GM18909 (cell line): ENCODE measurements at regions not wholly inside any gene's neighbourhood (a gene's known extent, or its start where the extent isn't known, plus 50 kb on each side); places are given as distances from the start of the nearest gene placed in this dataset.

Experiments
- ATAC-seq: cut with Tn5 transposase; IDR thresholded peaks from one replicate; pipeline ENCODE4 v1.9.1; 2021; ENCODE audit warnings: mild to moderate bottlenecking; ENCODE audit not compliant: unreplicated experiment, poor library complexity

DNA sequence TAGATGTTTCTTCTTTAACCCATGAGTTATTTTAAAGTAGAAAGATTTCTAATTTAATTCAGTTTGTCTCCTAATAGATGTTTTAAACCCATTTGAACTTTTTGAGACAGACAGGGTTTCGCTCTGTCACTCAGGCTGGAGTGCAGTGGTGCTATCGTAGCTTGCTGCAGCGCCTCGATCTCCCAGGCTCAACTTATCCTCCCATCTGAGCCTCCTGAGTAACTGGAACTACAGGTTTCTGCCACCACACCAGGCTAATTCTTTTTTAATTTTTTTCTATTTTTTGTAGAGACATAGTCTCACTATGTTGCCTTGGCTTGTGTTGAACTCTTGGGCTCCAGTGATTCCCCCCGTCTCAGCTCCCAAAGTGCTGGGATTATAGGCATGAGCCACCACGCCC, 53.0 kb upstream of the RAB18 start:
- ATAC-seq = no peak

DNA sequence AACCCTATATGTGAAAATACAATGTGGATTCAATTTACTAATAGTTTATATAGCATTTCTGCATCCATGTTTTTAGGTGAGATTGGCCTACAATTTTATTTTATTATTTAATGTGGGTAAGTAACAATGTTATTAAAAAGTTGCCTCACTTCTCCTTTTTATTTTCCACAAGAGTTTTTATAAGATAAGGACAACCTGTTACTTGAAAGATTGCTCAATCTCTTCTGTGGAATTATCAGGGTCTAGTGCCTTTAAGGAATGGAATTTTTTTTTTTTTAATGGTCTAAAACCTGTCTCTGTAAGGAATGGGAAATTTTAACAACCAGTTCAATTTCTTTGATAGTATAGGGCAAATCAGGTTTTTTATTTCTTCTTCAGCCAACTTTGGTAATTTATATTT, 53.9 kb upstream of the RAB18 start:
- ATAC-seq = no peak

DNA sequence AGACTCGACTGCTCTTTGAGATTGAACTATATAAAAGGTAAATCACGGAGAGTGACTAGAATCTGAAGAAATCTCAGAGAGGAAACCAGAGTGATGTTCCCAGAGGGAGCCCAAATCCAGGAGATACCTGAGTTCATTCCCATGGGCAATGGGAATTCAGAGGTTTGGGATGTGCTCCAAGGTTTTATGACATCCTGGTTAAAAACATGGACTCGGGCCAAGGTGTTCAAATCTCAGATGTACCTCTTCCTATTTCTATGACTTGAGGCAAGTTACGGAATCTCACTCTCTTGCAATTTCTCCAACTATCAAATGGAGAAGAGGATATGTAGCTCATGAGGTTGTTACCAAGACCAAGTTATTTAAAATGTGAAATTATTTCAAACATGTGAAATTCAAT, 54.5 kb upstream of the RAB18 start:
- ATAC-seq = no peak

DNA sequence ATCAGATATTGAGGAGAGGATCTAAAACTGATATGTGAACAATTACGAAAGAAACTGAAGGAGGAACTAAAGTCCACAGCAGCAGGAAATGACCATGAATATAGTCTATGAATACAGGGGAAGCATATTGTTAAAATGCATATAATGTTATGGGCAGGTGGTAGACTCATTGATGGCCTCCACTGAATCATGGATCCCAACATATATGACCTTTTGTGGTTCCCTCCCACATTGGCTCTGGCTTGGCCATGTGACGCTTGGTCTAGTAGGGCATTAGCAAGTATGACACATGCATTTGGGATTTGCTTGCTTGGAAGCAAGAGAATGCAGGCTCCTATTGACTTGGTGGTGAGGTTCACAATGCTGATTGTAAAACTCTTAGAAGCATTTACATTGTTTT, 55.2 kb upstream of the RAB18 start:
- ATAC-seq = no peak

DNA sequence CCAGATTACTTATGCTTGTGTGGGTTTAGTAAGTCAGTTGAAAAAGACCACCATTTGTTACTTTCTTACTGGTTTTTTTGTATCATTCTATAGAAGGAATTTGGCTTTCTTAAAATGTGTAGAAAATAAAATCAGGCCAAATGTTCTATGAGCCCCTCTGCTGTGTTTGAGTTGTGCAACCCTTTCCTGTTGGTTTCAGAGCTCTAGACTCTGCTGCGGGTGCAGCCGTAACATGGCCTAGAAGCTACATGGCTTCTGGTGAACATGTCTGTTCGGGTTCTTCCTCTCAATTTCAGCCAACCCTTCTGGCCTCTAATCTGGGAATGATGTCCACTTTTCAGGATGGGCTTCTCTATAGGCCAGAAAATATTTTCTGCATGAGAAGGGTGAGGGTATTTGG, 56.6 kb upstream of the RAB18 start:
- no peak for ATAC-seq

GRCh38 chr10:27446091-27446918, 57.8 kb upstream of the RAB18 start:
- no peak for ATAC-seq

GRCh38 chr10:27445070-27445469, 59.0 kb upstream of the RAB18 start:
- ATAC-seq = no peak

DNA sequence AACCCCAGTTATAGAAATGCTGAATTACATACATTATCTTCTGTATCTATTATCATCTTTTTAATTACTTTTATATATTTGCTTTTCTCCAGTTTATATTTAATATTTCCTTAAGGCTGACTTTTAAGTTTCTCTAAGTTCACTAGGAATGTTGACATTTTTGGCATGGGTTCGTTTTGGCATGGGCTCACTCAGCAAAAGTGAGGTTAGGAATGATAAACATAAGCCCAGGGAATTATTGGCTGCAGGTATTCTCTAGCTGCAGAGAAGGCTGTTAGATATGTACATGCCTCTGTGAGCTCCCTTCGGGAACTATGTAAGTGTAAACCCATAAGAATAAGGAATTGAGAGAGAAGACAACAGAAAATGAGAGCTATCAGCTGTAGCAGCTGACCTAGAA, 63.6 kb upstream of the RAB18 start:
- ATAC-seq = no peak

DNA sequence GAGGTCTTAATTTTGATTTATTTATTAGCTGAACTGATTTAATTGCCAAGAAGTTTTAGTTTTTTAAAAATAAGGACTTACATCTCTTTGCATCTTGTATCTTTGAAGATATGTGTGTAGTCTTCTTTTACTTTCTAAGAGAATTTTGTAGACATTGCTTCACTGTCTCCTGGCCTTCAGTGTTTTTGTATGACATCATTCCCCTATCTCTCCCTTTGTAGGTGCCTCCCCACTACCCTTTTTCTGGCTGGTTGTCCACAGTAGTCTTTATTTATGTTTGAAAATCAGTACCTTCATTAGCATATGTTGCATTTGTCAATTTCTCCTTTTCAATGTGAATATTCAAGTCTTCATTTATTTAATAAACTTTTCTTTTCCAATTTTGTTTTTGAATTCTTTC, 64.1 kb upstream of the RAB18 start:
- ATAC-seq = no peak

DNA sequence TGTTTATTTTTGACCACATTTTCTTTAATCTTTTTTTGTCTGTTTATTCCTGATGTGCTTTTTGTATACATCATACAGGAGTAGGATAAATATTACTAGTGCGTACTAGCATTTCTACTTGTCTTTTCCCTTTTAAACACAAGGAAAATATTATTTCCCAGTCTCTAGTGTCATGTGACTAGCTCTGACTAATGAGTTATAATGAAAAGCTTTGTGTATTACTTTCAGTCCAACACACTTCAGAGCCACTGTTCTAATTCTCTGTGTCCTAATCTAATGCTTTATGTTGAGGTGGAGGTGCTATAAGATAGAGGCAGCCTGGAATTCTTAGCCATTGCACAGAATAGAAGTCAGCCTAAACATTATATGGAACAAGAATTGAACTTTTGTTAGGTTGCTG, 65.0 kb upstream of the RAB18 start:
- ATAC-seq = no peak

DNA sequence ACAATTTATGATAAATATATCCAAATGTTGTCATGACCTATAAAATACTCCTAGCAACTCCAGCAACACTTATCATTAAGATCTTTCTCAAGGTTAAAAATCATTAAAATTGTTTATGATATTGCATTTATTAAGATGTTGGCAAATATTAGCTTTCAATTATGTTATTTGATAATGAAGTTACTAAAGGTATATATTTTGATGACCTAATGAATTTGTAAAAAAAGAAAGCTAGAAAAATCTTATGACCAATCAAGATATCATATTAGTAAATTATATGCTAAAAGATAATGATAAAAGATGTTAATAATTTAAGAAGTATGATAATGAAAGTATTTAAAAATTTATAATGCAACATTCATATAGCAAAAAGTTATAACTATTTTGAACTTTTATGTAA, 66.3 kb upstream of the RAB18 start:
- ATAC-seq = no peak

GRCh38 chr10:27436710-27437109, 67.4 kb upstream of the RAB18 start:
- no peak for ATAC-seq

- ATAC-seq = no peak
Measured at GRCh38 chr10:27433976-27434375, 70.1 kb upstream of the RAB18 start.

GRCh38 chr10:27426948-27427467, 77.1 kb upstream of the RAB18 start:
- no peak for ATAC-seq

DNA sequence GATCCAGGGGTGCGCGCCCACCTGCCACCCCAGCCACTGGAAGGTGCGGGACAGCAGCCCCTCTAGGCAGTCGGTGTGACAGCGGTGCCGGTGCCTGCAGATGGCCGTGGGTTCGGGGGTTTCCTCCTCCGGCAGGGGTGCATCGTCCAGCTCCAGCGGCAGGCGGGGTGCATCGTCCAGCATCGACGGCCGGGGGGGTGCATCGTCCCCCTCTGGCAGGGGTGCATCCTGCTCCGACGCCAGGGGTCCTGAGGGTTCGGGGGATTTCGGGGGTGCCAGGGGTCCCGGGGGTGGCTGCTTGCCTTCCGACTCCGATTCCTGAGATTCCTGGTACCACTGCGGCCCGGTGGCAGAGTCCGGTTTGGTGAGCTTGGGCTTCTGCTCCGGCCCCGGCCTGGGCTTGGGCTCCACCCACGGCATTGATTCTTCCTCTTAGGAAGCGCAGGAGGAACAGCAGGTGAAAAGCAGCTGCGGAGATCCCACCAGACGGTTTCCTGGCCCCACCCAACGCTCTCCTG, 90.2 kb upstream of the RAB18 start:
- no peak for ATAC-seq

- no peak for ATAC-seq
Measured at GRCh38 chr10:27413387-27413786, 90.7 kb upstream of the RAB18 start.

- no peak for ATAC-seq
Measured at GRCh38 chr10:27410153-27410552, 94.0 kb upstream of the RAB18 start.

GRCh38 chr10:27407271-27407670, 96.8 kb upstream of the RAB18 start:
- ATAC-seq = no peak

DNA sequence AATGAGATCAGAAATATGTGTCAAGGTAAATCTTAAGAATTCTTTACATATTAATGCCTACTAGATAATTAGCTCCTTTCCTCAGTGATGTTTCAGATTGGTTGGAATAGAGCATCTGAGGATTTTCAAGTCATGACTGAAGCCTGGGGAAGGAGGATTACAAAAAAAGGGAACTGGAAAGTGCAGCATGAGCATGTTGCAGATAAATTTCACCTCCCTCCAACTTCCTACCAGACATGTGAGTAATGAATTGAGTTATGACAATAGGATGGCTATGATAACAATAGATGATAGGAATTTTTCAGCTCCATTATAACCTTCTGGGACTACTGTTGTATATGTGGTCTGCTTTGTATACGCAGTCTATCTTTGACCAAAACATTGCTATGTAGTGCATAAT, 104.2 kb upstream of the RAB18 start:
- no peak for ATAC-seq

GRCh38 chr10:27393961-27394360, 110.1 kb upstream of the RAB18 start:
- no peak for ATAC-seq

GRCh38 chr10:27392606-27393005, 111.5 kb upstream of the RAB18 start:
- ATAC-seq = no peak

GRCh38 chr10:27391916-27392315, 112.2 kb upstream of the RAB18 start:
- ATAC-seq = no peak
